ENCODE measurements at regions not wholly inside any gene's neighbourhood (a gene's known extent, or its start where the extent isn't known, plus 50 kb on each side); places are given as distances from the start of the nearest gene placed in this dataset.
A peak's percentile ranks its signal among the peaks of the same experiment; 100 is the strongest.

DNA sequence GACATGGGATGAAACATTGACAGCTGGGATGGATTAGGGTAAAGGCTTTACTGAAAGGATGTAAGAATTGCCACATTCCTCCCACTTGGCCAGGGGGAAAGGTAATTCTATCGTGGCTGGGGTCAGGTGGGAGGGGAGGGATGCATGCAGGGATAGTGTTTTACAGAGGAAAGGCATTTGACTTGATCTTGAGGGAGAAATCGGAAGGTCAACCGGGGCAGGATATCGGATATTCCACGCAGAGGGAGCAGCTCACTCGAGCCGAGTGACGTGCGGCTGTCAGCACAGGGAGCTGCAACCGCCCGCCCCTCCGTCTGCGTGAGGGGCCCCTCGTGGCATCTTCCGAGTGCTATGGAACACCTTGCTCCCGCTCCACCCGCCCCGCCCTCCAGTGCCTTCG, 63.4 kb upstream of the ADAMTS2 start:
- no peak for DNase-seq
- Histone ChIP-seq H3K27ac (no peak overlapping the region), H3K36me3 (ENCODE audit: insufficient read depth in 1 of 2, low read depth in 1 of 2) (no peaks in the 10 kb centered on the region), H3K9me3 (no peaks in the 10 kb centered on the region), H3K27me3 (ENCODE audit: insufficient read depth in 3 of 3, low read length in 2 of 3) (peaks cover 0 to 2% (median 0%) of the 10 kb centered on the region in 3 donors), H3K4me1 (no peaks in the 10 kb centered on the region), H3K4me3 (no peak overlapping the region)
- ATAC-seq = no peak
- TF ChIP-seq, protein P1, sequence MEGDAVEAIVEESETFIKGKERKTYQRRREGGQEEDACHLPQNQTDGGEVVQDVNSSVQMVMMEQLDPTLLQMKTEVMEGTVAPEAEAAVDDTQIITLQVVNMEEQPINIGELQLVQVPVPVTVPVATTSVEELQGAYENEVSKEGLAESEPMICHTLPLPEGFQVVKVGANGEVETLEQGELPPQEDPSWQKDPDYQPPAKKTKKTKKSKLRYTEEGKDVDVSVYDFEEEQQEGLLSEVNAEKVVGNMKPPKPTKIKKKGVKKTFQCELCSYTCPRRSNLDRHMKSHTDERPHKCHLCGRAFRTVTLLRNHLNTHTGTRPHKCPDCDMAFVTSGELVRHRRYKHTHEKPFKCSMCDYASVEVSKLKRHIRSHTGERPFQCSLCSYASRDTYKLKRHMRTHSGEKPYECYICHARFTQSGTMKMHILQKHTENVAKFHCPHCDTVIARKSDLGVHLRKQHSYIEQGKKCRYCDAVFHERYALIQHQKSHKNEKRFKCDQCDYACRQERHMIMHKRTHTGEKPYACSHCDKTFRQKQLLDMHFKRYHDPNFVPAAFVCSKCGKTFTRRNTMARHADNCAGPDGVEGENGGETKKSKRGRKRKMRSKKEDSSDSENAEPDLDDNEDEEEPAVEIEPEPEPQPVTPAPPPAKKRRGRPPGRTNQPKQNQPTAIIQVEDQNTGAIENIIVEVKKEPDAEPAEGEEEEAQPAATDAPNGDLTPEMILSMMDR (IDR thresholded peaks at IDR 0.05) = no peak
- intact Hi-C loops (cut with DNase I) = no loop called here
- WGBS, 3 donors = 70 to 73% (median 72%) methylated on average over 18 to 19 of the region's 19 CpGs

DNA sequence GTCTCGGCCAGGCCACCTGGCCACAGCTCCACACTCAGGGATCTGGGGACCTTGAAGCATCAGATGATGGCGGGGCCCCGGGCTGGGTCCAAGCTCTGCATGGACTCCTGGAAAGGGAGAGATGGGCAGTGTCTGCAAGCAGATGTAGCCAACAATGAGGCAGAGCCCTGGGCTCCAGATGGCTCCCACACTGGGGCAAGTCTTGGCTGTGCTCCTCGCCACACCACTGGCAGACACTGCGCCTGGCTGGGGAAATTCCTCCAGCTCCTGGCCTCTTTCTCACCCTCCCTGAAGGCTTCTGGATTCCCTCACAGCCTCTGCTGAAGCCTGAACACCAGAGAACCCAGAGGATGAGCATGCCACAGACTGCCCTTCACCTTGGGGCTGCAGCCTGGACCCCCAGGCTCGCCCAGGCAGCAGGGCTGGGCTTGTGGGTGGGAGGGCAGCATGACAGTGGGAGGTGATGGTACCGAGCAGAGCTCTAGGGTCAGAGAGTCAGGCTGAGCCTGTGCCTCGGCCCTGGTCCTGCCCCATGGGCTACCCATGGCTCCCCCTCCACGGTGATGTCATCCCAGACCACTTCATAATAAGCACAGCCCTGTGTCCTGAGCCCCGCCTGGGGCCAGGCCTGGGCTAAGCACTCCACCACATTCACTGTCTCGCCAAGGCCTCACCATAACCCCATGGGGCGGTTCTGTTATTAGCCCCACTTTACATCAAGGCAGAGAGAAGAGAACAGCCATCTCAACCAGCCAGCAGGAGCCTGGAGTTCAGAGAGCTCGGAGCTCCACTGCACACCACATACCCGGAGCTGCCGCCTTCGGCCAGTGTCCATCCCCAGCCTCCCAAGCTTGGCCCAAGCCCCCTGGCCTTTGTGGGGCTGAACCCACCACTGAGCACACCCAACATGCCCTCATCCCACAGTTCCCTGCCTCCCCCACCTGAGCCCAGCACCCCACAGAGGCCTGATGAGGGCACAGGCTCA, 62.2 kb upstream of the ADAMTS2 start:
- whole genome bisulfite sequencing, 3 donors = 71 to 77% (median 72%) methylated on average over 15 to 16 of the region's 16 CpGs
- DNase-seq = peak in 1 of 2 donors; percentile 51

DNA sequence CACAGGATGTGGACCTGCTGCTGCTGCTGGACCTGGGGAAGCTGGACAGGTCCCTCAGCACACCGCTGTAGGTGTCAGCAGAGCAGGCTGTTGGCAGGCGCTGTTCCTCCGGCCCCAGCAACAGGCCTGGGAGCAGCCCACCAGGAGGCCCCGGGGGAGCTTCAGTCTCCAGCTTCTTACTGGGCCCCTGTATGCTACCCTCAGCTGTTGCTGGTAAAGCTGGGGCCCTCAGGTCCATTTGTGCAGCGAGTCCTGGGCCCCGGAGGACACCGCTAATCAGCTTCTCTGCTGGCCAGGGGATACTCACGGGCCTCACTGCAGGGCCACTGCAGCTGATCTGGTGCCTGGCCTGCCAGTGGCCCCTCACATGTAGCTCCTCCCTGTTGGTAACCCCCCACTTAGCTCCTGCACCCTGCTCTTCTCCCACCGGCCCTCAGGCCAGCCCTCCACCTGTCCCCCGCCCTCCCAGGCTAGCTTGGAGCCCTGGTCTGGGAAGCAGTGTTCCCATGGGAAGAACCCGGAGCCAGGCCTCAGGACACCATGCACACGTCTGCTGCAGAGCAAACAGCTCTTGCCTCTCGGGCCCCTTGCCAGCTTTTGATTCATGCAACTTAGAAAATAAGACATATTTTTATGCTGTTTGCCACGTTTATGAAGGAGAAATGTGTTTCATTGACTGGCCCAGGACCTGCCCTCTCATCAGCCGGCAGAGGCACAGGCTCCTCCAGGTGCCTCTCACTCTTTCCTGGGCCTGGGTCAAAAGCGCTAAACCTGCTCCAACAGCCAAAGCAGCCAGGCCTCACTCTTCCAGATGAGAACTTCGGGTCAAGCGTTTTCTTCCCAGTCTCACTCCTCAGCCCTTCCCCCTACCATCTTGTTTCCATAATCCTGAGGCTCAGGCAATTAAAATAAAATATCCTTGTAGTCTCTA, 61.0 kb upstream of the ADAMTS2 start:
- Histone ChIP-seq H3K4me3 (no peak overlapping the region), H3K27ac (no peak overlapping the region), H3K36me3 (ENCODE audit: insufficient read depth in 1 of 2, low read depth in 1 of 2) (no peaks in the 10 kb centered on the region), H3K27me3 (ENCODE audit: insufficient read depth in 3 of 3, low read length in 2 of 3) (peaks cover 0 to 5% (median 0%) of the 10 kb centered on the region in 3 donors), H3K4me1 (no peaks in the 10 kb centered on the region), H3K9me3 (no peaks in the 10 kb centered on the region)
- TF ChIP-seq, protein P1 (IDR thresholded peaks at IDR 0.05) = no peak
- WGBS, 3 donors = 65 to 71% (median 67%) methylated on average over 18 of the region's 18 CpGs
- no peak for DNase-seq
- no peak for ATAC-seq
- intact Hi-C loops (cut with DNase I) = no loop called here

More for the DNA sequence above, 62.2 kb upstream of the ADAMTS2 start:
- TF ChIP-seq, protein P1 (IDR thresholded peaks at IDR 0.05) = no peak
- Histone ChIP-seq H3K9me3 (no peaks in the 10 kb centered on the region), H3K36me3 (ENCODE audit: insufficient read depth in 1 of 2, low read depth in 1 of 2) (no peaks in the 10 kb centered on the region), H3K27ac (no peak overlapping the region), H3K27me3 (ENCODE audit: insufficient read depth in 3 of 3, low read length in 2 of 3) (peaks cover 0 to 2% (median 0%) of the 10 kb centered on the region in 3 donors), H3K4me3 (no peak overlapping the region), H3K4me1 (no peaks in the 10 kb centered on the region)
- ATAC-seq = peak in 1 of 4 donors; percentile 44
- intact Hi-C loops (cut with DNase I) = no loop called here

DNA sequence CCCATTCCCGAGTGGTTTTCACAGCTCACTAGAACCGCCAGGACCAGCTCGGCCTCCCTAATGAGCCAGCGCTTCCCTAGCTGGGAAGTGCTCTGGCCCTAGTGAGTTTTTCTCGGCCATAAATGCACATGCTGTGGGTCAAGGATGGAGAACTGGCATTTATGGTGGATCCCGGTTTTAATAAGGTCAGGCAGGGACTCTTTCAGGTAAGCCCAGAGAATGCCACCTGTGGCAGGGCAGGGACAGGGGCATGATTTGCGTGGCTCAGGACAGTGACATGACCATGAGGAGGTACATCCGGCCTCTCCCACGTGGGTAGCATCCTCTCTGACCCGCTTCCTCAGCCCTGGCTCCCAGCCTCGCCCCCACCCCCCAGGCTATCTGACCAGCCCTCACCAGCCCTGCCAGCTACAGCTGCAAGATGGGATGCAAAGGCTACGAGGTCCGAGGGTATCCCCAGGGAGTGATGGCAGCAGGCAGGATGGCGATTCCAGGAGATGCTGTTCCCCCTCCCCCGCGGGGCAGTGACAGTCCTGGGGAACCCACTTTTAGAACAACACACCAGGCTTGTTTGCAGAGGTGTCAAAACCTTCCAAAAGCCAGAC, 60.3 kb upstream of the ADAMTS2 start:
- Histone ChIP-seq H3K9me3 (no peaks in the 10 kb centered on the region), H3K4me1 (no peaks in the 10 kb centered on the region), H3K36me3 (ENCODE audit: insufficient read depth in 1 of 2, low read depth in 1 of 2) (no peaks in the 10 kb centered on the region), H3K4me3 (no peak overlapping the region), H3K27me3 (ENCODE audit: insufficient read depth in 3 of 3, low read length in 2 of 3) (peaks cover 0 to 5% (median 0%) of the 10 kb centered on the region in 3 donors), H3K27ac (no peak overlapping the region)
- ATAC-seq (no peak), DNase-seq (no peak)
- TF ChIP-seq, protein P1 (IDR thresholded peaks at IDR 0.05) = no peak
- WGBS, 3 donors = 82 to 87% (median 83%) methylated on average over 16 of the region's 16 CpGs
- intact Hi-C loops (cut with DNase I) = no loop called here
